ENCODE measurements at regions not wholly inside any gene's neighbourhood (a gene's known extent, or its start where the extent isn't known, plus 50 kb on each side); places are given as distances from the start of the nearest gene placed in this dataset.
"Not testable (repeated sequence)": the region's sequence is repeated elsewhere in the genome, so short reads cannot be mapped to it uniquely, and the experiment has no call there.

- no peaks in the 10 kb centered on the region for H3K36me3 ChIP-seq (ENCODE audit: control insufficient read depth, insufficient read depth, low read length)
These were observed 844.8 kb upstream of the CHORDC1 start for GRCh38 chr11:91067666-91068065.

GRCh38 chr11:91066456-91067047, 843.7 kb upstream of the CHORDC1 start:
- Histone ChIP-seq H3K27me3 (ENCODE audit: control insufficient read depth, insufficient read depth, low read length) (no peaks in the 10 kb centered on the region), H3K9ac (ENCODE audit: low read length) (no peak overlapping the region), H3K4me3 (ENCODE audit: low read depth, low read length) (no peak overlapping the region), H3K9me3 (ENCODE audit: control insufficient read depth, insufficient read depth, low read depth, low read length) (no peaks in the 10 kb centered on the region), H3K27ac (ENCODE audit: low read depth, low read length) (no peak overlapping the region), H3K36me3 (ENCODE audit: control insufficient read depth, insufficient read depth, low read length) (no peaks in the 10 kb centered on the region), H3K4me1 (ENCODE audit: control insufficient read depth, insufficient read depth, low read length) (no peaks in the 10 kb centered on the region)

More at GRCh38 chr11:91067666-91068065, 844.8 kb upstream of the CHORDC1 start:
- Histone ChIP-seq H3K9ac (ENCODE audit: low read length) (no peak overlapping the region), H3K9me3 (ENCODE audit: control insufficient read depth, insufficient read depth, low read depth, low read length) (no peaks in the 10 kb centered on the region), H3K27ac (ENCODE audit: low read depth, low read length) (no peak overlapping the region), H3K4me1 (ENCODE audit: control insufficient read depth, insufficient read depth, low read length) (no peaks in the 10 kb centered on the region), H3K27me3 (ENCODE audit: control insufficient read depth, insufficient read depth, low read length) (no peaks in the 10 kb centered on the region), H3K4me3 (ENCODE audit: low read depth, low read length) (no peak overlapping the region)

- H3K4me3 ChIP-seq (ENCODE audit: low read depth, low read length); H3K9ac ChIP-seq (ENCODE audit: low read length); H3K27ac ChIP-seq (ENCODE audit: low read depth, low read length); H3K27me3 ChIP-seq (ENCODE audit: control insufficient read depth, insufficient read depth, low read length); H3K4me1 ChIP-seq (ENCODE audit: control insufficient read depth, insufficient read depth, low read length); H3K36me3 ChIP-seq (ENCODE audit: control insufficient read depth, insufficient read depth, low read length); H3K9me3 ChIP-seq (ENCODE audit: control insufficient read depth, insufficient read depth, low read depth, low read length): not testable (repeated sequence)
These were observed 840.5 kb upstream of the CHORDC1 start for GRCh38 chr11:91063399-91063798.

GRCh38 chr11:91047882-91048281, 825.0 kb upstream of the CHORDC1 start:
- Histone ChIP-seq H3K9ac (ENCODE audit: low read length) (no peak overlapping the region), H3K27ac (ENCODE audit: low read depth, low read length) (no peak overlapping the region), H3K4me3 (ENCODE audit: low read depth, low read length) (no peak overlapping the region), H3K27me3 (ENCODE audit: control insufficient read depth, insufficient read depth, low read length) (no peaks in the 10 kb centered on the region), H3K4me1 (ENCODE audit: control insufficient read depth, insufficient read depth, low read length) (no peaks in the 10 kb centered on the region), H3K9me3 (ENCODE audit: control insufficient read depth, insufficient read depth, low read depth, low read length) (no peaks in the 10 kb centered on the region), H3K36me3 (ENCODE audit: control insufficient read depth, insufficient read depth, low read length) (no peaks in the 10 kb centered on the region)

GRCh38 chr11:91046261-91046660, 823.4 kb upstream of the CHORDC1 start:
- Histone ChIP-seq H3K4me1 (ENCODE audit: control insufficient read depth, insufficient read depth, low read length) (no peaks in the 10 kb centered on the region), H3K27me3 (ENCODE audit: control insufficient read depth, insufficient read depth, low read length) (no peaks in the 10 kb centered on the region), H3K9ac (ENCODE audit: low read length) (no peak overlapping the region), H3K36me3 (ENCODE audit: control insufficient read depth, insufficient read depth, low read length) (no peaks in the 10 kb centered on the region), H3K9me3 (ENCODE audit: control insufficient read depth, insufficient read depth, low read depth, low read length) (no peaks in the 10 kb centered on the region), H3K4me3 (ENCODE audit: low read depth, low read length) (no peak overlapping the region), H3K27ac (ENCODE audit: low read depth, low read length) (no peak overlapping the region)

- Histone ChIP-seq H3K4me1 (ENCODE audit: control insufficient read depth, insufficient read depth, low read length) (no peaks in the 10 kb centered on the region), H3K4me3 (ENCODE audit: low read depth, low read length) (no peak overlapping the region), H3K27me3 (ENCODE audit: control insufficient read depth, insufficient read depth, low read length) (no peaks in the 10 kb centered on the region), H3K27ac (ENCODE audit: low read depth, low read length) (no peak overlapping the region), H3K9me3 (ENCODE audit: control insufficient read depth, insufficient read depth, low read depth, low read length) (no peaks in the 10 kb centered on the region), H3K9ac (ENCODE audit: low read length) (no peak overlapping the region), H3K36me3 (ENCODE audit: control insufficient read depth, insufficient read depth, low read length) (no peaks in the 10 kb centered on the region)
These were observed 818.8 kb upstream of the CHORDC1 start for GRCh38 chr11:91041626-91042025.

GRCh38 chr11:91023731-91024130, 800.9 kb upstream of the CHORDC1 start:
- Histone ChIP-seq H3K4me3 (ENCODE audit: low read depth, low read length) (no peak overlapping the region), H3K9ac (ENCODE audit: low read length) (no peak overlapping the region), H3K27me3 (ENCODE audit: control insufficient read depth, insufficient read depth, low read length) (no peaks in the 10 kb centered on the region), H3K9me3 (ENCODE audit: control insufficient read depth, insufficient read depth, low read depth, low read length) (no peaks in the 10 kb centered on the region), H3K27ac (ENCODE audit: low read depth, low read length) (no peak overlapping the region), H3K4me1 (ENCODE audit: control insufficient read depth, insufficient read depth, low read length) (no peaks in the 10 kb centered on the region), H3K36me3 (ENCODE audit: control insufficient read depth, insufficient read depth, low read length) (no peaks in the 10 kb centered on the region)

GRCh38 chr11:91011503-91011902, 788.7 kb upstream of the CHORDC1 start:
- no peak overlapping the region for H3K4me3 ChIP-seq (ENCODE audit: low read depth, low read length)
- no peaks in the 10 kb centered on the region for H3K27me3 ChIP-seq (ENCODE audit: control insufficient read depth, insufficient read depth, low read length)
- H3K9me3 ChIP-seq (ENCODE audit: control insufficient read depth, insufficient read depth, low read depth, low read length), result 0 out of 2 replicates have a peak, but pooled peaks cover 3% of the 10 kb centered on the region
- H3K36me3 ChIP-seq (ENCODE audit: control insufficient read depth, insufficient read depth, low read length), result no peaks in the 10 kb centered on the region
- H3K9ac ChIP-seq (ENCODE audit: low read length), result no peak overlapping the region
- no peaks in the 10 kb centered on the region for H3K4me1 ChIP-seq (ENCODE audit: control insufficient read depth, insufficient read depth, low read length)
- no peak overlapping the region for H3K27ac ChIP-seq (ENCODE audit: low read depth, low read length)

GRCh38 chr11:91005458-91005857, 782.6 kb upstream of the CHORDC1 start:
- no peak overlapping the region for H3K27ac ChIP-seq (ENCODE audit: low read depth, low read length)
- no peak overlapping the region for H3K9ac ChIP-seq (ENCODE audit: low read length)
- no peaks in the 10 kb centered on the region for H3K27me3 ChIP-seq (ENCODE audit: control insufficient read depth, insufficient read depth, low read length)
- 0 out of 2 replicates have a peak, but pooled peaks cover 3% of the 10 kb centered on the region for H3K9me3 ChIP-seq (ENCODE audit: control insufficient read depth, insufficient read depth, low read depth, low read length)
- H3K36me3 ChIP-seq (ENCODE audit: control insufficient read depth, insufficient read depth, low read length), result no peaks in the 10 kb centered on the region
- peaks cover 14% of the 10 kb centered on the region; the same call in 1 of the 2 replicates for H3K4me1 ChIP-seq (ENCODE audit: control insufficient read depth, insufficient read depth, low read length)
- no peak overlapping the region for H3K4me3 ChIP-seq (ENCODE audit: low read depth, low read length)

GRCh38 chr11:90997241-90997640, 774.4 kb upstream of the CHORDC1 start:
- Histone ChIP-seq H3K4me1 (ENCODE audit: control insufficient read depth, insufficient read depth, low read length) (no peaks in the 10 kb centered on the region), H3K27me3 (ENCODE audit: control insufficient read depth, insufficient read depth, low read length) (no peaks in the 10 kb centered on the region), H3K9me3 (ENCODE audit: control insufficient read depth, insufficient read depth, low read depth, low read length) (no peaks in the 10 kb centered on the region), H3K27ac (ENCODE audit: low read depth, low read length) (peak overlapping the region; percentile 40; the same call in 1 of the 2 replicates), H3K9ac (ENCODE audit: low read length) (no peak overlapping the region), H3K4me3 (ENCODE audit: low read depth, low read length) (no peak overlapping the region), H3K36me3 (ENCODE audit: control insufficient read depth, insufficient read depth, low read length) (no peaks in the 10 kb centered on the region)

GRCh38 chr11:90972159-90972558, 749.3 kb upstream of the CHORDC1 start:
- H3K9me3 ChIP-seq (ENCODE audit: control insufficient read depth, insufficient read depth, low read depth, low read length); H3K27ac ChIP-seq (ENCODE audit: low read depth, low read length); H3K36me3 ChIP-seq (ENCODE audit: control insufficient read depth, insufficient read depth, low read length); H3K9ac ChIP-seq (ENCODE audit: low read length); H3K4me3 ChIP-seq (ENCODE audit: low read depth, low read length); H3K27me3 ChIP-seq (ENCODE audit: control insufficient read depth, insufficient read depth, low read length); H3K4me1 ChIP-seq (ENCODE audit: control insufficient read depth, insufficient read depth, low read length): not testable (repeated sequence)

- H3K27ac ChIP-seq (ENCODE audit: low read depth, low read length), result no peak overlapping the region
- no peak overlapping the region for H3K9ac ChIP-seq (ENCODE audit: low read length)
- no peaks in the 10 kb centered on the region for H3K4me1 ChIP-seq (ENCODE audit: control insufficient read depth, insufficient read depth, low read length)
- H3K4me3 ChIP-seq (ENCODE audit: low read depth, low read length), result no peak overlapping the region
- H3K27me3 ChIP-seq (ENCODE audit: control insufficient read depth, insufficient read depth, low read length), result no peaks in the 10 kb centered on the region
- H3K9me3 ChIP-seq (ENCODE audit: control insufficient read depth, insufficient read depth, low read depth, low read length), result no peaks in the 10 kb centered on the region
- no peaks in the 10 kb centered on the region for H3K36me3 ChIP-seq (ENCODE audit: control insufficient read depth, insufficient read depth, low read length)
These were observed 725.1 kb upstream of the CHORDC1 start for GRCh38 chr11:90947930-90948329.
